ENCODE measurements at regions not wholly inside any gene's neighbourhood (a gene's known extent, or its start where the extent isn't known, plus 50 kb on each side); places are given as distances from the start of the nearest gene placed in this dataset.

DNA sequence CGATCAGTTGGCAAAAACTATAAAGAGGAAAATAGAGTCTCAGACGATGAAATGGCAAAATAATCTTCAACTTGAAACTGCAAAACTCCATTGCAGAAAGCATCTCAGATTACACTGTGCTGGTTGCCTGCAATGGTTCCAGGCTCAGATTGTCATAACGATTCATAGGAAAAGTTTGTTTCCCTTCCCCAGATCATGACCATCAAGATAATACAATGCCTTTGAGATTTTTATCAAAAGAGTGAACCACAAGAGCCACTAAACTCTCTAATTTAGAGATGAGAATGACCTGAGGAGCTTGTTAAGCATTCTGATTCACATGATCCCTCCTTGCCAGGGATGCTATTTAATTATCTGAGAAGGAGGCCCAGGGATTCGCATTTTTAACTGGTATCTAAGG, 52.6 kb upstream of the ITGA1 start:
- H3K4me3 ChIP-seq (ENCODE audit: insufficient read depth, low read depth, low read length), result no peak overlapping the region
- no peaks in the 10 kb centered on the region for H3K27me3 ChIP-seq (ENCODE audit: control insufficient read depth, insufficient read depth, low read length)
- no peaks in the 10 kb centered on the region for H3K36me3 ChIP-seq (replicated peaks; ENCODE audit: control insufficient read depth, insufficient read depth, low read length)
- no peak for DNase-seq
